ENCODE measurements at regions not wholly inside any gene's neighbourhood (a gene's known extent, or its start where the extent isn't known, plus 50 kb on each side); places are given as distances from the start of the nearest gene placed in this dataset. TPM values are rescaled to one million over a fixed set of nuclear protein-coding genes. Genes with fewer than 3 reads are reported as not detected.

- WGBS, 2 experiments (ENCODE audit: low coverage in 1 of 2, low lambda C conversion rate in 2 of 2, missing lambda C conversion rate in 2 of 2) = 65 to 67% methylated on average over 2 of the region's 2 CpGs
- Histone ChIP-seq H3K4me2 (ENCODE audit: unreplicated experiment) (no peak overlapping the region), H3K4me3 (no peak overlapping the region), H2AFZ (no peak overlapping the region), H3K9ac (no peak overlapping the region), H3K79me2 (ENCODE audit: insufficient read depth) (no peaks in the 10 kb centered on the region), H3K9me2 (ENCODE audit: insufficient read depth) (no peaks in the 10 kb centered on the region), H3K27me3 (replicated peaks; ENCODE audit: insufficient read depth) (no peaks in the 10 kb centered on the region), H3K9me3 (ENCODE audit: low read depth) (no peaks in the 10 kb centered on the region), H4K20me1 (ENCODE audit: insufficient read depth) (no peaks in the 10 kb centered on the region), H3K27ac (no peak overlapping the region), H3K4me1 (ENCODE audit: insufficient read depth) (no peaks in the 10 kb centered on the region), H3K36me3 (ENCODE audit: low read depth) (no peaks in the 10 kb centered on the region), H3F3A (ENCODE audit: insufficient read depth) (no peaks in the 10 kb centered on the region)
- TF ChIP-seq EZH2 (IDR thresholded peaks at IDR 0.05; ENCODE audit: insufficient read depth, poor library complexity, severe bottlenecking) = no peak
- TF ChIP-seq EZH2phosphoT487 (IDR thresholded peaks at IDR 0.05; ENCODE audit: insufficient read depth, low read depth) = no peak
- DNase-seq = no peak
- in situ Hi-C loops (cut with MboI) = no loop called here
Measured at GRCh38 chr6:4187480-4187879, 52.1 kb upstream of the ECI2 start.

GRCh38 chr6:4186385-4186784, 51.0 kb upstream of the ECI2 start:
- H3K9me3 ChIP-seq (ENCODE audit: low read depth) = no peaks in the 10 kb centered on the region

DNA sequence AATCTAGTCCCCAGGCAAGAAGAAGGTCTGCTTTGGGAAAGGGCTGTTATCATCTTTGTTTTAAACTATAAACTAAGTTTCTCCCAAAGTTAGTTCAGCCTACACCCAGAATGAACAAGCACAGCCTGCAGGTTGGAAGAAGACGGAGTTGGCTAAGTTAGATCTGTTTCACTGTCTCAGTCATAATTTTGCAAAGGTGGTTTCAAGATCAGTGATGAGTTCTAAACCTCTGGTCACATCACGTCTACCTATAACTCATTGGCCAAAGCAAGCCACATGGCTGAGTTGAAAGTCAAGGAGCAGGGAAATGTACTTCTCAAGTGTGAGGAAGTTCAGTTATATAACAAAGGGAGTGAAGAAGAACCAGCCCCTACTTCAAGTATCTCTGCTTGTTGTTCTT, 50.5 kb upstream of the ECI2 start:
- WGBS, 2 experiments (ENCODE audit: low coverage in 1 of 2, low lambda C conversion rate in 2 of 2, missing lambda C conversion rate in 2 of 2) = 77 to 80% methylated on average over 2 of the region's 2 CpGs
- Histone ChIP-seq H3K36me3 (ENCODE audit: low read depth) (no peaks in the 10 kb centered on the region), H3K27me3 (replicated peaks; ENCODE audit: insufficient read depth) (no peaks in the 10 kb centered on the region; the same call in 1 of the 2 replicates), H3K79me2 (ENCODE audit: insufficient read depth) (no peaks in the 10 kb centered on the region), H3K9me2 (ENCODE audit: insufficient read depth) (no peaks in the 10 kb centered on the region), H3K9me3 (ENCODE audit: low read depth) (no peaks in the 10 kb centered on the region), H3K9ac (no peak overlapping the region), H3K27ac (no peak overlapping the region), H3K4me3 (no peak overlapping the region), H4K20me1 (ENCODE audit: insufficient read depth) (no peaks in the 10 kb centered on the region), H3K4me1 (ENCODE audit: insufficient read depth) (no peaks in the 10 kb centered on the region), H3F3A (ENCODE audit: insufficient read depth) (no peaks in the 10 kb centered on the region), H3K4me2 (ENCODE audit: unreplicated experiment) (no peak overlapping the region), H2AFZ (no peak overlapping the region)
- in situ Hi-C loops (cut with MboI) = no loop called here
- no peak for TF ChIP-seq EZH2 (IDR thresholded peaks at IDR 0.05; ENCODE audit: insufficient read depth, poor library complexity, severe bottlenecking)
- TF ChIP-seq EZH2phosphoT487 (IDR thresholded peaks at IDR 0.05; ENCODE audit: insufficient read depth, low read depth) = no peak
- DNase-seq = no peak

More at GRCh38 chr6:4186385-4186784, 51.0 kb upstream of the ECI2 start:
- Histone ChIP-seq H3K79me2 (ENCODE audit: insufficient read depth) (no peaks in the 10 kb centered on the region), H3F3A (ENCODE audit: insufficient read depth) (no peaks in the 10 kb centered on the region), H3K4me3 (no peak overlapping the region), H3K27ac (no peak overlapping the region), H2AFZ (no peak overlapping the region), H3K4me2 (ENCODE audit: unreplicated experiment) (no peak overlapping the region), H3K36me3 (ENCODE audit: low read depth) (no peaks in the 10 kb centered on the region), H3K4me1 (ENCODE audit: insufficient read depth) (no peaks in the 10 kb centered on the region), H4K20me1 (ENCODE audit: insufficient read depth) (no peaks in the 10 kb centered on the region), H3K9me2 (ENCODE audit: insufficient read depth) (no peaks in the 10 kb centered on the region), H3K27me3 (replicated peaks; ENCODE audit: insufficient read depth) (no peaks in the 10 kb centered on the region; the same call in 1 of the 2 replicates), H3K9ac (no peak overlapping the region)
- WGBS, 2 experiments (ENCODE audit: low coverage in 1 of 2, low lambda C conversion rate in 2 of 2, missing lambda C conversion rate in 2 of 2) = 51 to 60% methylated on average over 4 of the region's 4 CpGs
- TF ChIP-seq EZH2 (IDR thresholded peaks at IDR 0.05; ENCODE audit: insufficient read depth, poor library complexity, severe bottlenecking) = no peak
- TF ChIP-seq EZH2phosphoT487 (IDR thresholded peaks at IDR 0.05; ENCODE audit: insufficient read depth, low read depth) = no peak
- no peak for DNase-seq
- in situ Hi-C loops (cut with MboI) = no loop called here

DNA sequence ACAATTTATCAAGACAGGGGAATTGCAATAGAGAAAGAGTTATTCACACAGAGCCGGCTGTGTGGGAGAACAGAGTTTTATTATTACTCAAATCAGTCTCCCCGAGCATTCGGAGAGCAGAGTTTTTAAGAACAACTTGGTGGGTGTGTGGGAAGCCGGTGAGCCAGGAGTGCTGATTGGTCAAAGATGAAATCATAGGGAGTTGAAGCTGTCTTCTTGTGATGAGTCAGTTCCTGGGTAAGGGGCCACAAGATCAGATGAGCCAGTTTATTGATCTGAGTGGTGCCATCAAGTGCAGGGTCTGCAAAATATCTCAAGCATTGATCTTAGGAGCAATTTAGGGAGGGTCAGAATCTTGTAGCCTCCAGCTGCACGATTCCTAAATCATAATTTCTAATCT, 50.0 kb upstream of the ECI2 start:
- WGBS, 2 experiments (ENCODE audit: low coverage in 1 of 2, low lambda C conversion rate in 2 of 2, missing lambda C conversion rate in 2 of 2) = 85 to 86% methylated on average over 5 of the region's 5 CpGs
- no peak for TF ChIP-seq EZH2phosphoT487 (IDR thresholded peaks at IDR 0.05; ENCODE audit: insufficient read depth, low read depth)
- no peak for TF ChIP-seq EZH2 (IDR thresholded peaks at IDR 0.05; ENCODE audit: insufficient read depth, poor library complexity, severe bottlenecking)
- Histone ChIP-seq H3K9me2 (ENCODE audit: insufficient read depth) (no peaks in the 10 kb centered on the region), H3K9me3 (ENCODE audit: low read depth) (no peaks in the 10 kb centered on the region), H3K36me3 (ENCODE audit: low read depth) (no peaks in the 10 kb centered on the region), H3K4me3 (no peak overlapping the region), H3K4me1 (ENCODE audit: insufficient read depth) (no peaks in the 10 kb centered on the region), H3F3A (ENCODE audit: insufficient read depth) (no peaks in the 10 kb centered on the region), H3K9ac (no peak overlapping the region), H3K27me3 (replicated peaks; ENCODE audit: insufficient read depth) (no peaks in the 10 kb centered on the region; the same call in 1 of the 2 replicates), H2AFZ (no peak overlapping the region), H3K4me2 (ENCODE audit: unreplicated experiment) (no peak overlapping the region), H4K20me1 (ENCODE audit: insufficient read depth) (no peaks in the 10 kb centered on the region), H3K27ac (no peak overlapping the region), H3K79me2 (ENCODE audit: insufficient read depth) (no peaks in the 10 kb centered on the region)
- in situ Hi-C loops (cut with MboI) = no loop called here
- DNase-seq = no peak

Small RNA genes in the stretch of these regions (small RNA-seq; reads per million reads assigned to genes)
- not detected for gene AL133393.1 (ENCODE audit: low read depth, low replicate concordance)
- gene RNA5SP202 (ENCODE audit: low read depth, low replicate concordance) = 0.93 reads per million, percentile 38 among the genes with 10 or more reads in this experiment

Measured in GM23248 (cell line).